ENCODE measurements at regions not wholly inside any gene's neighbourhood (a gene's known extent, or its start where the extent isn't known, plus 50 kb on each side); places are given as distances from the start of the nearest gene placed in this dataset.

- TF ChIP-seq, protein P1, sequence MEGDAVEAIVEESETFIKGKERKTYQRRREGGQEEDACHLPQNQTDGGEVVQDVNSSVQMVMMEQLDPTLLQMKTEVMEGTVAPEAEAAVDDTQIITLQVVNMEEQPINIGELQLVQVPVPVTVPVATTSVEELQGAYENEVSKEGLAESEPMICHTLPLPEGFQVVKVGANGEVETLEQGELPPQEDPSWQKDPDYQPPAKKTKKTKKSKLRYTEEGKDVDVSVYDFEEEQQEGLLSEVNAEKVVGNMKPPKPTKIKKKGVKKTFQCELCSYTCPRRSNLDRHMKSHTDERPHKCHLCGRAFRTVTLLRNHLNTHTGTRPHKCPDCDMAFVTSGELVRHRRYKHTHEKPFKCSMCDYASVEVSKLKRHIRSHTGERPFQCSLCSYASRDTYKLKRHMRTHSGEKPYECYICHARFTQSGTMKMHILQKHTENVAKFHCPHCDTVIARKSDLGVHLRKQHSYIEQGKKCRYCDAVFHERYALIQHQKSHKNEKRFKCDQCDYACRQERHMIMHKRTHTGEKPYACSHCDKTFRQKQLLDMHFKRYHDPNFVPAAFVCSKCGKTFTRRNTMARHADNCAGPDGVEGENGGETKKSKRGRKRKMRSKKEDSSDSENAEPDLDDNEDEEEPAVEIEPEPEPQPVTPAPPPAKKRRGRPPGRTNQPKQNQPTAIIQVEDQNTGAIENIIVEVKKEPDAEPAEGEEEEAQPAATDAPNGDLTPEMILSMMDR (IDR thresholded peaks at IDR 0.05; ENCODE audit: low read depth, low read length) = no peak
- no peaks in the 10 kb centered on the region for H3K9me3 ChIP-seq
- H3K4me3 ChIP-seq (ENCODE audit: low read depth, low read length) = no peak overlapping the region
- no peaks in the 10 kb centered on the region for H3K4me1 ChIP-seq
- no peaks in the 10 kb centered on the region for H3K27me3 ChIP-seq
- no peaks in the 10 kb centered on the region for H3K36me3 ChIP-seq
- DNase-seq = no peak
Measured at GRCh38 chr12:58298803-58299202, 357.4 kb downstream of the ATP23 start.

DNA sequence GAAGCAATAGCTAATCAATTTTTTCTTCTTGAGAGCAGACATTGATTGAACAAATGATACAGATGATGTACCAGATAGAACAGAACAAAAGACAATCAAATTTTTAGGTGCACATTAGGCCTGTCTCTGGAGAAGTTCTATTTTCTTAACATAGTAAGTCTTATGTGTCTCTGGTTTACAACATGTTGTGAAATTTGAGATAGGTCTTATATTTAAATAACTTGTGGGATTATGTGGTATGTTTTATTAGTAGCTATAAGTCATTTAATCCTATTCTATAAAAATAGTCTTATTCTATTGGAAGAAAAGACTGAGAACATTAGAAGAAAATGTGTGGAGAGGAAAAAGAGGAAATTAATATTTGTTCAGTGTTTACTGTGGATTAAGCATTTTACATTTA, 358.0 kb downstream of the ATP23 start:
- H3K27me3 ChIP-seq = no peaks in the 10 kb centered on the region
- DNase-seq = no peak
- H3K9me3 ChIP-seq = no peaks in the 10 kb centered on the region
- TF ChIP-seq, protein P1 (IDR thresholded peaks at IDR 0.05; ENCODE audit: low read depth, low read length) = no peak
- no peaks in the 10 kb centered on the region for H3K4me1 ChIP-seq
- no peak overlapping the region for H3K4me3 ChIP-seq (ENCODE audit: low read depth, low read length)
- no peaks in the 10 kb centered on the region for H3K36me3 ChIP-seq

DNA sequence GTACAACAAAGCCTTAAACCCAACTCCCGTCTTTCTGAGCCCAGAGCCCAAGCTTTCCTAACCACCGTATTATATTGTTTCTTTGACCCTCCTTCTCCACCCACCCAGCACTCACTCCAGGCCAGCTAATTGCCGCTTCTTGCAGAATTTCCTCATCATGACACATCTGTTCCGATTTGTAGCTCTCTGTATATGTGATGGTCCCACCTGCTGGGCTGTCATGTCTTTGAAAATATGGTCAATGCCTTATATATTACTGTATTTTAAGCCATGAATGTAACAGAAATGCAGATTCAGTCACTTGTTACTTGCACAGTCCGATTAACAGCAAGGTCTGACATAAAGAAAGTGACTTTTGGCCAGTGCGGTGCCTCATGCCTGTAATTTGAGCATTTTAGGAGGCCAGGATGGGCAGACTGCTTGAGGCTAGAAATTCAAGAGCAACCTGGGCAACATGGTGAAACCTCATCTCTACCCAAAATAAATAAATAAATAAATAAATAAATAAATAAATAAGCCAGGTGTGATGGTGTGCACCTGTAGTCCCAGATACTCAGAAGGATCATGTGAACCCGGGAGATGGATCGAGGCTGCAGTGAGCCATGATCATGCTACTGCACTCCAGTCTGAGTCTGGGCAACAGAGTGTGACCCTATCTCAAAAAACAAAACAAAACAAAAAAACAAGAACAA, 359.8 kb downstream of the ATP23 start:
- H3K36me3 ChIP-seq = no peaks in the 10 kb centered on the region
- H3K9me3 ChIP-seq = no peaks in the 10 kb centered on the region
- TF ChIP-seq, protein P1 (IDR thresholded peaks at IDR 0.05; ENCODE audit: low read depth, low read length) = no peak
- H3K4me1 ChIP-seq = no peaks in the 10 kb centered on the region
- no peaks in the 10 kb centered on the region for H3K27me3 ChIP-seq
- H3K4me3 ChIP-seq (ENCODE audit: low read depth, low read length) = no peak overlapping the region
- no peak for DNase-seq

GRCh38 chr12:58301730-58302122, 360.4 kb downstream of the ATP23 start:
- no peaks in the 10 kb centered on the region for H3K27me3 ChIP-seq
- DNase-seq = no peak
- H3K4me3 ChIP-seq (ENCODE audit: low read depth, low read length) = no peak overlapping the region
- TF ChIP-seq, protein P1 (IDR thresholded peaks at IDR 0.05; ENCODE audit: low read depth, low read length) = no peak
- no peaks in the 10 kb centered on the region for H3K36me3 ChIP-seq
- no peaks in the 10 kb centered on the region for H3K9me3 ChIP-seq
- no peaks in the 10 kb centered on the region for H3K4me1 ChIP-seq

- no peak for DNase-seq
- TF ChIP-seq, protein P1 (IDR thresholded peaks at IDR 0.05; ENCODE audit: low read depth, low read length) = no peak
- no peak overlapping the region for H3K4me3 ChIP-seq (ENCODE audit: low read depth, low read length)
- H3K9me3 ChIP-seq = no peaks in the 10 kb centered on the region
- no peaks in the 10 kb centered on the region for H3K4me1 ChIP-seq
- H3K27me3 ChIP-seq = no peaks in the 10 kb centered on the region
- no peaks in the 10 kb centered on the region for H3K36me3 ChIP-seq
Measured at GRCh38 chr12:58302487-58303011, 361.2 kb downstream of the ATP23 start.

- no peaks in the 10 kb centered on the region for H3K9me3 ChIP-seq
- peaks cover 2% of the 10 kb centered on the region; the same call in 1 of the 2 replicates for H3K27me3 ChIP-seq
- TF ChIP-seq, protein P1 (IDR thresholded peaks at IDR 0.05; ENCODE audit: low read depth, low read length) = no peak
- no peaks in the 10 kb centered on the region for H3K36me3 ChIP-seq
- H3K4me1 ChIP-seq = no peaks in the 10 kb centered on the region
- DNase-seq = no peak
- no peak overlapping the region for H3K4me3 ChIP-seq (ENCODE audit: low read depth, low read length)
Measured at GRCh38 chr12:58306266-58307000, 365.1 kb downstream of the ATP23 start.

Data from BE2C (cell line).